T-helper 2 cell treated with Interferon-gamma antibody and Interleukin-4, amounts not matched to agents 5 μg/mL and 100 μg/mL, for 36 hours (primary cell): ENCODE measurements at regions not wholly inside any gene's neighbourhood (a gene's known extent, or its start where the extent isn't known, plus 50 kb on each side); places are given as distances from the start of the nearest gene placed in this dataset.

Experiments used
- DNase-seq: peaks from one replicate; pipeline ENCODE4 v3.0.0; 2021; ENCODE audit warnings: low spot score
- H3K27ac Mint-ChIP-seq: one replicate; pipeline ENCODE4 v1.8.0; 2021; ENCODE audit warnings: mild to moderate bottlenecking, mixed read lengths
- H3K27me3 Mint-ChIP-seq: one replicate; pipeline ENCODE4 v1.8.0; 2021; ENCODE audit warnings: low read depth, mixed read lengths
- H3K36me3 Mint-ChIP-seq: one replicate; pipeline ENCODE4 v1.8.0; 2021; ENCODE audit warnings: low read depth, mixed read lengths
- H3K4me1 Mint-ChIP-seq: one replicate; pipeline ENCODE4 v1.8.0; 2021; ENCODE audit warnings: low read depth, mixed read lengths
- H3K4me3 Mint-ChIP-seq: one replicate; pipeline ENCODE4 v1.8.0; 2022; ENCODE audit warnings: mild to moderate bottlenecking, moderate library complexity, mixed read lengths
- H3K9me3 Mint-ChIP-seq: one replicate; pipeline ENCODE4 v1.8.0; 2021; ENCODE audit warnings: mixed read lengths

DNA sequence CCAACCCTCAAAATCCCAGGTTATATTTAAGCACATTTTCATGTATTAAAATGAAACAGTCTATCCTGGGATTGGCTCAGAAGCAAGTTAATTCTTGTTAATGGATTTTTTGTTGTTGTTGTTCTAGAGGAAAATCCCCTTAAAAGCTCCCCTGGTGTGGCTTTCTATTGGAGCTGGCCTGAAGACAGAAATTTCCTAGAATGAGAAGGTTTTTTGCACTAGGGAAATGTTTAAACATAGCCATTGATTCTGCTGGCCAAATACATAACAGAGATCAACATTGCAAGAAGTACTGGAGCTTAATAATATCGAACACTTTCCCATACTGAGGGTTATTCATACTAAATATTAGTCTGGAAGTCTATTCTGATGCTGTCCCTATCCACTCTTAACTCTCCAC, 148.8 kb upstream of the PCDH18 start:
- H3K4me1 Mint-ChIP-seq, result no peaks in the 10 kb centered on the region
- H3K36me3 Mint-ChIP-seq, result no peaks in the 10 kb centered on the region
- no peaks in the 10 kb centered on the region for H3K27me3 Mint-ChIP-seq
- H3K27ac Mint-ChIP-seq, result no peak overlapping the region
- no peak for DNase-seq
- H3K4me3 Mint-ChIP-seq, result no peak overlapping the region
- H3K9me3 Mint-ChIP-seq, result no peaks in the 10 kb centered on the region

GRCh38 chr4:137678796-137679195, 146.5 kb upstream of the PCDH18 start:
- H3K27ac Mint-ChIP-seq, result no peak overlapping the region

DNA sequence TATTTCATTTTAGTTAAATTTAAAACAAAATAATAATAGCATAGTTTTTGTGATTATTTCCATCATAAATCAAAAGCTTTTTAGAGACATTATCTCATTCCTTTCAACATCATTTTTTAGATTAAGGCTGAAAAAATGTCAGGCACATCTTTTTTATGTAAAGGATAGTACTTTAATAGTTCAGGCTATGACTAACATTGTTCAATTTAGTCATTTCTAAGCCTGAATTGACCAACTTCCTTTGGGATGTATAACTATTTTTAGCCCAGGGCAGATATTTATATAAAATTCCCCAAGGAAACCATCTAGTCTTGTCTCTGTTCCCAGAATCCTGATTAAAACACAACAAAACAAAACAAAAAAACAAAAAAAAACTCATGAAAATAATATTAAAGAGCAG, 145.6 kb upstream of the PCDH18 start:
- Mint-ChIP-seq H3K9me3 (peaks cover 4% of the 10 kb centered on the region), H3K4me3 (no peak overlapping the region), H3K27ac (no peak overlapping the region), H3K36me3 (no peaks in the 10 kb centered on the region), H3K27me3 (no peaks in the 10 kb centered on the region), H3K4me1 (no peaks in the 10 kb centered on the region)
- no peak for DNase-seq

More at GRCh38 chr4:137678796-137679195, 146.5 kb upstream of the PCDH18 start:
- Mint-ChIP-seq H3K36me3 (no peaks in the 10 kb centered on the region), H3K27me3 (no peaks in the 10 kb centered on the region), H3K4me1 (no peaks in the 10 kb centered on the region), H3K9me3 (peaks cover 2% of the 10 kb centered on the region), H3K4me3 (no peak overlapping the region)
- DNase-seq, result no peak

DNA sequence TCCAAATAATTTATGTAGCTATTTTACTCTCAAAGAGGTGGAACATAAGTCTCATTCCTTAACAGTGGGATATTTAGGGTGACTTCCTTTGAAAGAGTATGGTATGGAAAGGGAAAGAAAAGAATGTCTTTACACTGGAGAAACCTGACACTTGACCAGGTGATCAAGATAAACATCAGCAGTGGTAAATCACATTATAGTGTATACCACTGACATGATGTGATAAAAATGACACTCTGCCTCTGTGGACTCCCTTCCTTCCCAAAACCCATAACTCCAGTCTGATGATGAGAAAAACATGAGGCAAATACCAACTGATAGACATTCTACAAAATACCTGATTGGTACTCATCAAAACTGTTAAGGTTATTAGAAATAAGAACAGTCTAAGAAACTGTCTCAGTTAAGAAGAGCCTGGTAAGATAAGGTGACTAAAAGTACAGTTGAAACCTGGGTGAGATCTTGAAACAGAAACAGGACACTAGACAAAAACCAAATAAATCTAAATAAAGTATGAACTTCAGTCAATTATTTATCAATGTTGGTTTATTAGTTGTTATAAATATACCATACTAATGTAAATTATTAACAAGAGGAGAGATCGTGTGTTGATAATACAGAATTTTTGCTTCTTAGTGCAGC, 144.2 kb upstream of the PCDH18 start:
- H3K4me1 Mint-ChIP-seq, result no peaks in the 10 kb centered on the region
- H3K36me3 Mint-ChIP-seq, result no peaks in the 10 kb centered on the region
- H3K27me3 Mint-ChIP-seq, result no peaks in the 10 kb centered on the region
- no peak overlapping the region for H3K27ac Mint-ChIP-seq
- no peak for DNase-seq
- H3K9me3 Mint-ChIP-seq, result peaks cover 4% of the 10 kb centered on the region
- H3K4me3 Mint-ChIP-seq, result no peak overlapping the region

GRCh38 chr4:137674066-137674465, 141.8 kb upstream of the PCDH18 start:
- H3K4me3 Mint-ChIP-seq, result no peak overlapping the region
- peaks cover 4% of the 10 kb centered on the region for H3K9me3 Mint-ChIP-seq
- H3K27me3 Mint-ChIP-seq, result no peaks in the 10 kb centered on the region
- no peak overlapping the region for H3K27ac Mint-ChIP-seq
- no peaks in the 10 kb centered on the region for H3K4me1 Mint-ChIP-seq
- H3K36me3 Mint-ChIP-seq, result no peaks in the 10 kb centered on the region
- DNase-seq, result no peak

DNA sequence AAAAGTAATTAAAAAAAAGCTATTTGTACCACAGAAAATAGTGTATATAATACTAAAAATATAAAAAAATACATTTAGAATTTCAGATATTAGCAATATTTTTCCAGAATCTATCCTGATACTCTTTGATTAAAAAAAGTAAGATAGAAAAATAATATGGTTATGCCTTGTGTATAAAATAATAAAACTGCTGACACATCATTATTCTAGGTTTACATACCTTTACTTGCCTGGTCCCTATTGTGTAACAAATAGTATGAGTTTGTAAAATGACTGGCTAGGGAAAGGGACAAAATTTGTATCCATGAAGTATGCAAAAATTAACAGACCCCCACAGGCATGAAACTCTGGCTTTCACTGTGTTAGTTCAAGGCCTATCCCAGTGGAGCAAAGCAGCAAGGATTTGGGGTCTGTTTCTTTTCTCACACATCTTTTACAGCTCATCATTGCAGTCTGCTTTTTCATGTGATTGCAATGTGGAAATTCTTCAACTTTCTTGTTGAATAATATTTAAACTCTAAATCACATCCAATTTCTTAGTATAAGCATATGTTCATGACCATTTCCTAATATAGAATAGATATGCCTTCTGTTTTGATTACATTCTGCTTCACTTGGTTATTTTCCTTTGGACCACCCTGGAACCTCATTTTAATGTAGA, 136.7 kb upstream of the PCDH18 start:
- Mint-ChIP-seq H3K27me3 (no peaks in the 10 kb centered on the region), H3K4me1 (no peaks in the 10 kb centered on the region), H3K9me3 (peaks cover 4% of the 10 kb centered on the region), H3K36me3 (no peaks in the 10 kb centered on the region), H3K4me3 (no peak overlapping the region), H3K27ac (no peak overlapping the region)
- DNase-seq, result no peak

DNA sequence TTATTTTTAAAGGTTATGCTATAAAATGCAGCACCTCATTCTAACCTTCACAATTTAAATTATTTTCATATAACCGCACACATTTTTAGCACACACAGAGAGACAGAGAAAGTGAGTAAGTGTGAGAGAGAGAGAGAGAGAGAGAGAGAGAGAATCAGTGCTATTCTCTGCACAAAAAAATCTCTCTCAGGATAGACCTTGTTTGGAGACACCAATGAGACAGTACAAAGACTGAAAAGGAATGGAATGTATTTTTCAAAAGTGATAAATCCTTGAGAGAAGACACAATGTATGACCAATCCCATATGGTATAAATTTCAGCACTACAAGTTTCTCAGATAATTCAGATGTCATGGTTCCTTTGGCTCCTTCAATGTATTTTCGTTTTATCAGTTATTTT, 132.1 kb upstream of the PCDH18 start:
- Mint-ChIP-seq H3K36me3 (no peaks in the 10 kb centered on the region), H3K9me3 (no peaks in the 10 kb centered on the region), H3K4me3 (no peak overlapping the region), H3K27ac (no peak overlapping the region), H3K27me3 (no peaks in the 10 kb centered on the region), H3K4me1 (no peaks in the 10 kb centered on the region)
- DNase-seq, result no peak

- H3K9me3 Mint-ChIP-seq, result no peaks in the 10 kb centered on the region
- no peaks in the 10 kb centered on the region for H3K36me3 Mint-ChIP-seq
- no peaks in the 10 kb centered on the region for H3K4me1 Mint-ChIP-seq
- DNase-seq, result no peak
- no peak overlapping the region for H3K27ac Mint-ChIP-seq
- H3K27me3 Mint-ChIP-seq, result no peaks in the 10 kb centered on the region
- H3K4me3 Mint-ChIP-seq, result no peak overlapping the region
These were observed 131.7 kb upstream of the PCDH18 start for GRCh38 chr4:137664046-137664387.

GRCh38 chr4:137663251-137664045, 131.2 kb upstream of the PCDH18 start:
- Mint-ChIP-seq H3K9me3 (no peaks in the 10 kb centered on the region), H3K4me3 (no peak overlapping the region), H3K27me3 (no peaks in the 10 kb centered on the region), H3K4me1 (no peaks in the 10 kb centered on the region), H3K36me3 (no peaks in the 10 kb centered on the region), H3K27ac (no peak overlapping the region)
- no peak for DNase-seq

DNA sequence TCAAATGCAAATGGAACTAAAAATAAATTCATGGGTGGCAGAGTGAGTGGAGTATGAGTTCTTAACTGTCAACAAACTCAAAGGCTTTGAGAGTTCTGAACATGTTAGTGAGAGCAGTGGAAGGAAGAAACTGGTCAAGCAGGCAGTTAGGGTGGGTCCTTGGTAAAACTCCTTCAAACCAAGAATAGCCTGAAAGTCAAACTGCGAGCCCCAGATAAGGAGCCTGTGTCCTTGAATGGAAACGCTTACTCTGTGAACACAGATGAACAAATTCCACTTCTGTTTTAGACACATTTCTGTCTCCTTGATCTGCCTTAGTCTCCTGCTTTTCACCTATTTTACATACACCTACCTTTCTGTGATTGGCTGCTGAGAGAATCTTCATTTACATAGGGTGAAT, 129.4 kb upstream of the PCDH18 start:
- no peaks in the 10 kb centered on the region for H3K9me3 Mint-ChIP-seq
- no peaks in the 10 kb centered on the region for H3K27me3 Mint-ChIP-seq
- H3K36me3 Mint-ChIP-seq, result no peaks in the 10 kb centered on the region
- no peaks in the 10 kb centered on the region for H3K4me1 Mint-ChIP-seq
- no peak overlapping the region for H3K27ac Mint-ChIP-seq
- no peak overlapping the region for H3K4me3 Mint-ChIP-seq
- no peak for DNase-seq

GRCh38 chr4:137660211-137660610, 127.9 kb upstream of the PCDH18 start:
- no peaks in the 10 kb centered on the region for H3K9me3 Mint-ChIP-seq
- no peaks in the 10 kb centered on the region for H3K27me3 Mint-ChIP-seq
- no peaks in the 10 kb centered on the region for H3K4me1 Mint-ChIP-seq
- H3K27ac Mint-ChIP-seq, result no peak overlapping the region
- no peaks in the 10 kb centered on the region for H3K36me3 Mint-ChIP-seq
- no peak for DNase-seq
- H3K4me3 Mint-ChIP-seq, result no peak overlapping the region

GRCh38 chr4:137659431-137659830, 127.1 kb upstream of the PCDH18 start:
- no peak overlapping the region for H3K4me3 Mint-ChIP-seq
- no peaks in the 10 kb centered on the region for H3K27me3 Mint-ChIP-seq
- H3K4me1 Mint-ChIP-seq, result no peaks in the 10 kb centered on the region
- H3K36me3 Mint-ChIP-seq, result no peaks in the 10 kb centered on the region
- DNase-seq, result no peak
- H3K9me3 Mint-ChIP-seq, result no peaks in the 10 kb centered on the region
- no peak overlapping the region for H3K27ac Mint-ChIP-seq

DNA sequence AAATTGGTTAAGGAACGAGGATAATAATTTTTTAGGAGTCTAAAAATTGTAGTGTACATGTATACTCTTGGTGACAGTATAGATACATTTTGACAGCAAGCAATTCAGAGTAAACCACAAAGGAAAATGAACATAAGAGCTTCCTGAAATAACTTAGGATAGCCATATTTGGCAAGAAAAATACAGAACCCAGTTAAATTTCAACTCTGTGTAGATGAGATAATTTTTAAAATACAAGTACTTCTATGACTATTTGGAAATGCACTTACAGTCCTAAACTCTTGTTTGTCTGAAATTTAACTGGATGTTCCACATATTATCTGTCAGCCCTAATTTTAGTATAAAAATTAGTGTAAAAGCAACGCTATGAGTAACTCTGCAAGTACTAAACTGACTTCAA, 124.4 kb upstream of the PCDH18 start:
- DNase-seq, result no peak
- no peaks in the 10 kb centered on the region for H3K4me1 Mint-ChIP-seq
- no peaks in the 10 kb centered on the region for H3K36me3 Mint-ChIP-seq
- H3K4me3 Mint-ChIP-seq, result no peak overlapping the region
- no peaks in the 10 kb centered on the region for H3K9me3 Mint-ChIP-seq
- H3K27me3 Mint-ChIP-seq, result no peaks in the 10 kb centered on the region
- H3K27ac Mint-ChIP-seq, result no peak overlapping the region

- no peaks in the 10 kb centered on the region for H3K36me3 Mint-ChIP-seq
- no peak overlapping the region for H3K4me3 Mint-ChIP-seq
- no peaks in the 10 kb centered on the region for H3K4me1 Mint-ChIP-seq
- no peaks in the 10 kb centered on the region for H3K27me3 Mint-ChIP-seq
- no peaks in the 10 kb centered on the region for H3K9me3 Mint-ChIP-seq
- H3K27ac Mint-ChIP-seq, result no peak overlapping the region
- no peak for DNase-seq
These were observed 123.0 kb upstream of the PCDH18 start for GRCh38 chr4:137655302-137655701.
